Left renal pelvis (tissue), 4 donors: ENCODE measurements at regions not wholly inside any gene's neighbourhood (a gene's known extent, or its start where the extent isn't known, plus 50 kb on each side); places are given as distances from the start of the nearest gene placed in this dataset.
"Not testable (repeated sequence)": the region's sequence is repeated elsewhere in the genome, so short reads cannot be mapped to it uniquely, and the experiment has no call there.

Experiments used
- DNase-seq, 4 donors: peaks; one replicate each; pipeline ENCODE4 v3.0.0-alpha.2; 2013; ENCODE audit warnings: low read depth in 4 of 4, low spot score in 3 of 4

- DNase-seq, result no peak
These were observed 387.1 kb downstream of the THBS2 start for GRCh38 chr6:168866534-168866933.

GRCh38 chr6:168865522-168865921, 388.1 kb downstream of the THBS2 start:
- no peak for DNase-seq

GRCh38 chr6:168864541-168865460, 388.8 kb downstream of the THBS2 start:
- DNase-seq, result no peak

GRCh38 chr6:168863467-168863866, 390.2 kb downstream of the THBS2 start:
- no peak for DNase-seq

GRCh38 chr6:168862346-168862980, 391.2 kb downstream of the THBS2 start:
- DNase-seq, result no peak

GRCh38 chr6:168860987-168861386, 392.7 kb downstream of the THBS2 start:
- DNase-seq, result no peak

- no peak for DNase-seq
These were observed 393.3 kb downstream of the THBS2 start for GRCh38 chr6:168860341-168860740.

GRCh38 chr6:168858926-168859325, 394.7 kb downstream of the THBS2 start:
- no peak for DNase-seq

GRCh38 chr6:168856914-168857313, 396.7 kb downstream of the THBS2 start:
- DNase-seq, result no peak

GRCh38 chr6:168852376-168852884, 401.2 kb downstream of the THBS2 start:
- no peak for DNase-seq

- no peak for DNase-seq
These were observed 401.9 kb downstream of the THBS2 start for GRCh38 chr6:168851460-168852375.

GRCh38 chr6:168850027-168850736, 403.5 kb downstream of the THBS2 start:
- DNase-seq, result not testable (repeated sequence)

GRCh38 chr6:168849459-168849858, 404.2 kb downstream of the THBS2 start:
- no peak for DNase-seq

GRCh38 chr6:168848797-168849196, 404.8 kb downstream of the THBS2 start:
- DNase-seq, result no peak

GRCh38 chr6:168844821-168845609, 404.0 kb downstream of the SMOC2 start:
- no peak for DNase-seq

- not testable (repeated sequence) for DNase-seq
These were observed 401.7 kb downstream of the SMOC2 start for GRCh38 chr6:168842632-168843212.

- DNase-seq, result no peak
These were observed 400.8 kb downstream of the SMOC2 start for GRCh38 chr6:168841609-168842278.

- not testable (repeated sequence) for DNase-seq
These were observed 399.9 kb downstream of the SMOC2 start for GRCh38 chr6:168840932-168841331.
